ENCODE measurements at regions not wholly inside any gene's neighbourhood (a gene's known extent, or its start where the extent isn't known, plus 50 kb on each side); places are given as distances from the start of the nearest gene placed in this dataset.

DNA sequence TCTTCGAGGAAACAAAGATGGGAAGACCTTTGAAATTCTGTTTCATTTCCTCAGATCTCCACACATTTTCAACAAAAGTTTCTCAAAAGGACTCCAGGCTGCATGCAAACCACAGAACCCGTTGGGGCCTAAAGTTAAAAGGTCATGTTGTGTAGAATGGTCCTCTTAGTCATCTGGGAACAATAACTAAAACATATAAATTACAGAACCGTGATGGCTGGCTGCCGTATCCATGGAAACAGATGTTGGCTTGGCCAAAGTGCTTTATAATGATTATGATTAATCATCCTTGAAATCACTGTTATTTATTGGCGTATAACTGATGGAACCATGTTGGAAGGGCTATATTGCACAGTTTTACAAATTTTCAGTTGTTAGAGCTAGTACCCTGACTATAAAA is 182.8 kb upstream of the CRIM1 start:
- TF ChIP-seq, protein P1, sequence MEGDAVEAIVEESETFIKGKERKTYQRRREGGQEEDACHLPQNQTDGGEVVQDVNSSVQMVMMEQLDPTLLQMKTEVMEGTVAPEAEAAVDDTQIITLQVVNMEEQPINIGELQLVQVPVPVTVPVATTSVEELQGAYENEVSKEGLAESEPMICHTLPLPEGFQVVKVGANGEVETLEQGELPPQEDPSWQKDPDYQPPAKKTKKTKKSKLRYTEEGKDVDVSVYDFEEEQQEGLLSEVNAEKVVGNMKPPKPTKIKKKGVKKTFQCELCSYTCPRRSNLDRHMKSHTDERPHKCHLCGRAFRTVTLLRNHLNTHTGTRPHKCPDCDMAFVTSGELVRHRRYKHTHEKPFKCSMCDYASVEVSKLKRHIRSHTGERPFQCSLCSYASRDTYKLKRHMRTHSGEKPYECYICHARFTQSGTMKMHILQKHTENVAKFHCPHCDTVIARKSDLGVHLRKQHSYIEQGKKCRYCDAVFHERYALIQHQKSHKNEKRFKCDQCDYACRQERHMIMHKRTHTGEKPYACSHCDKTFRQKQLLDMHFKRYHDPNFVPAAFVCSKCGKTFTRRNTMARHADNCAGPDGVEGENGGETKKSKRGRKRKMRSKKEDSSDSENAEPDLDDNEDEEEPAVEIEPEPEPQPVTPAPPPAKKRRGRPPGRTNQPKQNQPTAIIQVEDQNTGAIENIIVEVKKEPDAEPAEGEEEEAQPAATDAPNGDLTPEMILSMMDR (IDR thresholded peaks at IDR 0.05; ENCODE audit: insufficient read depth, low read length): no peak
- TF ChIP-seq SPI1 (IDR thresholded peaks at IDR 0.05; ENCODE audit: borderline replicate concordance, low read depth) (no peak), POLR2AphosphoS5 (IDR thresholded peaks at IDR 0.05; ENCODE audit: low read depth) (no peak)
- TF ChIP-seq, protein P2, sequence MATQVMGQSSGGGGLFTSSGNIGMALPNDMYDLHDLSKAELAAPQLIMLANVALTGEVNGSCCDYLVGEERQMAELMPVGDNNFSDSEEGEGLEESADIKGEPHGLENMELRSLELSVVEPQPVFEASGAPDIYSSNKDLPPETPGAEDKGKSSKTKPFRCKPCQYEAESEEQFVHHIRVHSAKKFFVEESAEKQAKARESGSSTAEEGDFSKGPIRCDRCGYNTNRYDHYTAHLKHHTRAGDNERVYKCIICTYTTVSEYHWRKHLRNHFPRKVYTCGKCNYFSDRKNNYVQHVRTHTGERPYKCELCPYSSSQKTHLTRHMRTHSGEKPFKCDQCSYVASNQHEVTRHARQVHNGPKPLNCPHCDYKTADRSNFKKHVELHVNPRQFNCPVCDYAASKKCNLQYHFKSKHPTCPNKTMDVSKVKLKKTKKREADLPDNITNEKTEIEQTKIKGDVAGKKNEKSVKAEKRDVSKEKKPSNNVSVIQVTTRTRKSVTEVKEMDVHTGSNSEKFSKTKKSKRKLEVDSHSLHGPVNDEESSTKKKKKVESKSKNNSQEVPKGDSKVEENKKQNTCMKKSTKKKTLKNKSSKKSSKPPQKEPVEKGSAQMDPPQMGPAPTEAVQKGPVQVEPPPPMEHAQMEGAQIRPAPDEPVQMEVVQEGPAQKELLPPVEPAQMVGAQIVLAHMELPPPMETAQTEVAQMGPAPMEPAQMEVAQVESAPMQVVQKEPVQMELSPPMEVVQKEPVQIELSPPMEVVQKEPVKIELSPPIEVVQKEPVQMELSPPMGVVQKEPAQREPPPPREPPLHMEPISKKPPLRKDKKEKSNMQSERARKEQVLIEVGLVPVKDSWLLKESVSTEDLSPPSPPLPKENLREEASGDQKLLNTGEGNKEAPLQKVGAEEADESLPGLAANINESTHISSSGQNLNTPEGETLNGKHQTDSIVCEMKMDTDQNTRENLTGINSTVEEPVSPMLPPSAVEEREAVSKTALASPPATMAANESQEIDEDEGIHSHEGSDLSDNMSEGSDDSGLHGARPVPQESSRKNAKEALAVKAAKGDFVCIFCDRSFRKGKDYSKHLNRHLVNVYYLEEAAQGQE (IDR thresholded peaks at IDR 0.05; ENCODE audit: insufficient replicate concordance, low read depth): no peak

All from HL-60 (cell line).